HG02938 (cell line): ENCODE measurements at regions not wholly inside any gene's neighbourhood (a gene's known extent, or its start where the extent isn't known, plus 50 kb on each side); places are given as distances from the start of the nearest gene placed in this dataset.
A peak's percentile ranks its signal among the peaks of the same experiment; 100 is the strongest.

ENCODE experiments used
- ATAC-seq: cut with Tn5 transposase; IDR thresholded peaks from one replicate; pipeline ENCODE4 v1.9.1; 2021; ENCODE audit warnings: mild to moderate bottlenecking, moderate library complexity; ENCODE audit not compliant: unreplicated experiment

DNA sequence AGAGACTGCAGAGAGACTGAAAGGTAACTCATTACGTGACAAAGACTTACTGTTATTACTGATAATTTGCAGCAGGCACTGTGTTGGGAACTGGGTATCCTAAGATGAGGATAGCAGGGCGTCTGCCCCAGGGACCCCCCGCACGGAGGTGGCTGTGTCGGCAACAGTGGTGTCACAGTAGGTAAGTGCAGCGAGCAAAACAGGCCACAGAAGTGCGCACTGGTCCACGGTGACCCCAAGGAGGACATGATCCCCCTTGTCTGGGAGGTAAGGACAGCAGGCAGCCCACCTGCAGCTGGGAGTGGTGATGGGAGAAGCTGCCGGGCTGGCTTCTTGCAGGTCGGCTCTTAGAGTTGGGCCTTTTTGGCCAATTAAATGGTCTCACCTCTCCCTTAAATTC is 82.9 kb downstream of the FAM43A start:
- no peak for ATAC-seq

DNA sequence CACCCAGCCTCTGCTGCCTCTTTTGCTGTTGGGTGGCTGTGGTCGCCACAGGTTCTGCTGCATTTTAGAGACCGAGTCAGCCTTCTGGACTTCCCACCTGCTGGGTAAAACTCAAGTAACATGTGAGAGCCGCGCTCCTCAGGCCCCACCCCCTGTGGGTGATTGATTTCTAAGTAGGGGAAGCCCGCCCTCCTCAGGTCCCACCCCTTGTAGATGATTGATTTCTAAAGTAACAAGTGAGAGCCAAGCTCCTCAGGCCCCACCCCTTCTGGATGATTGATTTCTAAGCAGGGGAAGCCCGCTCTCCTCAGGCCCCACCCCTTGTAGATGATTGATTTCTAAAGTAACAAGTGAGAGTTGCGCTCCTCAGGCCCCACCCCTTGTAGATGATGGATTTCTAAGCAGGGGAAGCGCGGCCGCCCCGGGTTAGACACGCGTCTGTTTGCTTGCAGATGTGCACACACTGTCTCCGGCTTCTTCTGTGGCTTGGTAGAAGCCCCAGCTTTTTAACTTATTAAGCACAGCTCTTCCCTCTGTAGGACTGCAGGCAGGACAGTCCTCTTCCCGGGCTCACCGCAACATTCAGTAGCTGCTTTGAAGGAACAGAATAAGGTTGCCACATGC is 83.4 kb downstream of the FAM43A start:
- ATAC-seq: peak; percentile 98

DNA sequence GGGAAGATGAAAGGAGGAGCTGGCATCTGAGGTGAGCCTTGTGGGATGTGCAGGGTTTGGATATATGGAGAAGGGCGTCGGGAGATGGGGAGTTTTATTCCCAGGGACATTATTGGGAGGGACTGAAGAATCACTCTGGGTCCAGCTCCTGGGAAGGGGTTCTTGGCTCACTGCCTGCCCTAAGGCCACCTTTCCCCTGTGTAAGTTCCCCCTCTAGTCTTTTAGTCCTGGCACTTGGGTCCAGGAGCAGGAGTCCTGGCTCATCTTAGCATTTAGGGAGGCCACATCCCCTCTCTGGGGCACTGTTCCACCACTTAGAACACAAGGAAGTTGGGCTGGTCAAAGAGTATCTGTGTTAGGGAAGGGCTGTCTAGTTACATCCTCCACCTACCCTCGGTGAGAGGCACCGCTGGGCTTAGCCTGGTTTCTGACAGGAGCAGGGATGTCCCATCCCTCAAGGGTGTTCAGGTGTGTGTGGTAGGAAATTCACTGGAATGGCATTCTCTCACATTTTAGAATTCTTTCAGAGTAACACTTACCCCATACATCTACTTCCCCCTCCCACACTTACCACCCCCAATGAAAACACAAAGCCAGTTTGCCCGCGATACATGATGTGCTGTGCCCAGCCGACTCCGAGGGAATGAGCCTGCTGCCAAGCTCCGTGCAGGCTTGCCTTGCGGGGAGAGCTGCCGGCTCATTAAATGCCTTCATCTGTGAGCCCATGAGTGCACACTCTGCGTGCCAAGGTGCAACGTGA is 86.7 kb downstream of the FAM43A start:
- no peak for ATAC-seq

- no peak for ATAC-seq
Observed at GRCh38 chr3:194773216-194773615, 87.5 kb downstream of the FAM43A start.

- no peak for ATAC-seq
Observed at GRCh38 chr3:194773771-194774455, 88.2 kb downstream of the FAM43A start.

GRCh38 chr3:194775266-194775665 is 89.6 kb downstream of the FAM43A start:
- no peak for ATAC-seq

- no peak for ATAC-seq
Observed at GRCh38 chr3:194775731-194776130, 90.0 kb downstream of the FAM43A start.

GRCh38 chr3:194777729-194778128 is 92.0 kb downstream of the FAM43A start:
- ATAC-seq: no peak

DNA sequence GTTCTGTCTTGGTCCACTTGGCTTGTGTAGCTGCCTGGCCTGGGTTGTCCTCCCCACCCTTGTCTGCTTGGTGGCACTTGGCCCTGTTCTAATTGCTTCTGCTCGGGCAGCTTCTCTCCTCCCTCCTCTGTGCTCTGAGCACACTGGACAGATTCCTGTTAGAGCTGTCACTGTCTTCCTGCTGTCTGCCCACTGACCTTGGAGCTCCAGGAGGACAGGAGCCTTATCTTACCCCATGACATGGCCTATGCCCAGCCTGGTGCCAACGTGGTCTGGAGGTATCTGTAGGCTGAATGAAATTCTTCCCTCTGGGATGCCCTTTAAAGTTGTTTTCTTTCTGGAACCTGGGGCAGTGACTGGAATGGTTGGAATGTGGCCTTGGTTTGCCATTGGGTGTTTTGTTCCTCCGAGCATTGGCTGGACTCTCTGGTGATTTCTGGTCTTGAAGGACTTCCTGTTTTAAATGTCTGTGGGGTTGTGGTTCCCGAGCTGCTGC is 94.1 kb downstream of the FAM43A start:
- ATAC-seq: no peak

GRCh38 chr3:194780706-194781105 is 95.0 kb downstream of the FAM43A start:
- ATAC-seq: no peak

DNA sequence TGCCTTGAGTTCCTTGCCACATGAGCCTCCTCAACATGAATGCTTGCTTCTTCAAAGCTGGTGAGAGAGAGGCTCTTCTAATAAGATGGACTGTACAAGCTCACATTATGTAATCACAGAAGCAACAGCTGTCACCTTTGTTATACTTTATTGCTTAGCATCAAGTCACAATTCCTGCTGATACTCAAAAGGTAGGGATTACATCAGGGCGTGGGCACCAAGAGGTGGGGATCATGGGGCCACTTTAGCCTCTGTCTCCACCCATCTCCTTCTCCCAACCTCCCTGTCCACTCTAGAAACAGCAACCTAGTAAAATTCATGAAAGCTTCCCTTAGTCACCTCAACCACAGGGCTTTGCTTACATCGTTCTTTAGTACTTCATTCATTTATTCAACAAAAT is 95.9 kb downstream of the FAM43A start:
- no peak for ATAC-seq

- ATAC-seq: no peak
Observed at GRCh38 chr3:194782698-194783404, 97.2 kb downstream of the FAM43A start.

DNA sequence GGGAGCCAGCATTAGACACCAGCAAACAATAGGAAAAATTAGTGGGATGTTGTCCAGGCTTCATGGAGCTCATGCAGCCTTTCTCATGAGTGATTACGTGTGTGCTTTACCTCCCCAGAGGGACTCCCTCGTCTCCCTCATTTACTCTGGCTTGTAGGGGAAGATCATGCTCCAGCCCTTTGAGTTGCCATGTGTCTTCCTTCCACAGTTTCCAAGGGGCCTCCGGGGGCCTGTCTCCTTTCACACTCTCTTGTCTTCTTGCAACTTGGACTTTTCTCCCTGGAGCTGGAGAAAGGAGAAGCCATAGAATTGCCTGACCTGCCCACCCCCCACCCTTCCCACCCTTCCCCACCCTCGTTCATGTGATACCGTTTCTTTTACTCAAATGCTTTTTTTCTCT is 98.7 kb downstream of the FAM43A start:
- ATAC-seq: no peak

GRCh38 chr3:194785315-194785714 is 99.6 kb downstream of the FAM43A start:
- no peak for ATAC-seq

GRCh38 chr3:194787072-194787471 is 101.4 kb downstream of the FAM43A start:
- ATAC-seq: no peak

DNA sequence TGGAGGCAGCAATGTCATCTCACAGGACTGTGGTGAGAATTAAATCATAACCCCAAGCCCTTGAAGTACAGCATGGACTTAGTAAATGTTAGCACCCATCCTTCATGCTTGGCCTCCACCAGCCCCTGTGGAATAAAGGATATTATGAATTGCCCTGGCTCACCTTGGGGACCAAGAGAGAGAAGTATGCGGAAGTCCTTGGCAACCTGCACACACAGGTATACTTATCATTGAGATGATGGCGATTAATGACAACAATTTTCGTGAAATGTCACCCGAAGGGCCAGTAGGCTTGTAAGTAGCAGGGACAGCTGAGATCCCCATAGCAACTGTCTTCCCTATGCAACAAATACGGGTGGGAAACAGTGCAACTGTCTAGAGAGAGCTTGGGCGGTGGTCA is 102.0 kb downstream of the FAM43A start:
- ATAC-seq: no peak

DNA sequence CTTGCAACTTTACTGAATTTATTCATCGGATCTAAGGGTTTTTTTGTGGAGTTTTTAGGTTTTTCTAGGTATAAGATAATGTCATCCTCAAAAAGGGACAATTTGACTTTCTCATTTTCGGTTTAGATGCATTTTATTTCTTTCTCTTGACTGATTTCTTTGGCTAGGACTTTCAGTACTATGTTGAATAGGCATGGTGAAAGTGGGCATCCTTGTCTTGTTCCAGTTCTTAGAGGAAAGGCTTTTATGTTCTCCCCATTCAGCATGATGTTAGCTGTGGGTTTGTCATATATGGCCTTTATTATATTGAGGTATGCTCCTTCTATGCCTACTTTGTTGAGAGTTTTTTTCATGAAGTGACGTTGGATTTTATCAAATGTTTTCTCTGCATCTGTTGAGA is 106.7 kb downstream of the FAM43A start:
- no peak for ATAC-seq

GRCh38 chr3:194797555-194798250 is 112.0 kb downstream of the FAM43A start:
- no peak for ATAC-seq

GRCh38 chr3:194798486-194798885 is 112.8 kb downstream of the FAM43A start:
- ATAC-seq: no peak

DNA sequence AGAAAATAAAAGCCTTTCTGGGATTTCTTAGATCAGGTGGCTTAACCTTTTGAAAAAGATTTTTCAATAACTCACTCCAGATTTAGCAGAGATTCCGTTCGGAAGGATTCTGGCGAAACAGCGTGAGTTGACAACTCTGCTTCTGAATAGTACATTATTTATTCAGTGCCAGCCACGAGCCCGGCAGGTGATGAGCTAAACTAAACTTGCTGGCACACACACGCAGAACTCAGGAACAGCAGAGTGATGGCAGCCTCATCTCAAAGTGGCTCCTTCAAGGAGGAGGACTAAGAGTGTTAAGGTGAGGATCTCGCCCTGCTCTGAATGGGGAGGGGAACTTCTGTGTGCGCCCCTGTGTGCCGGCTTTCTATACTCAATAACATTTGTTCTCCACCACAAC is 114.3 kb downstream of the FAM43A start:
- no peak for ATAC-seq
